ENCODE measurements at regions not wholly inside any gene's neighbourhood (a gene's known extent, or its start where the extent isn't known, plus 50 kb on each side); places are given as distances from the start of the nearest gene placed in this dataset.

GRCh38 chr5:4983701-4984100 is 156.4 kb upstream of the ADAMTS16 start:
- intact Hi-C loops (cut with micrococcal nuclease): no loop called here
- H3K27me3 Mint-ChIP-seq (ENCODE audit: low read depth): no peaks in the 10 kb centered on the region

DNA sequence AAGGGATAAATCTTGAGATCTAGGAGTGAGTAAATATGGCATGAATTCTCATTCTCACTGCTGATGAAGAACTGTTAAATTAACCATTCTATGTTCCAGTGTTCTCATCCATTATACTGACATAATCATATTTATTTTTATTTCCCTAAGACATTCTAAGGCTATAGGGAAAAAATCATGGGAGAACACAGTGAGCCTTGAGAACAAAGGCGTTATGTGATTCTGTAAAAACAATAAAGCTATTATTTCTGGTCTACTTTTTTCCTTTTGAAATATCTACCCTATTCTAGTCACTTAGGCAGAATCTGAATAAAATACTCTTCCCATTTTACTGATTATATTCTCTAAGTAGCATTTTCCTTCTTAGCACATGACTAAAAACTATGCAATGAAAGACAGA is 155.7 kb upstream of the ADAMTS16 start:
- Mint-ChIP-seq H3K27ac (no peak overlapping the region), H3K9me3 (peaks cover 2% of the 10 kb centered on the region), H3K27me3 (ENCODE audit: low read depth) (no peaks in the 10 kb centered on the region), H3K4me1 (ENCODE audit: low read depth) (no peaks in the 10 kb centered on the region), H3K36me3 (ENCODE audit: low read depth) (no peaks in the 10 kb centered on the region), H3K4me3 (ENCODE audit: low read depth) (no peak overlapping the region)
- DNase-seq (ENCODE audit: low spot score): no peak
- intact Hi-C loops (cut with micrococcal nuclease): no loop called here

More at GRCh38 chr5:4983701-4984100, 156.4 kb upstream of the ADAMTS16 start:
- no peaks in the 10 kb centered on the region for H3K4me1 Mint-ChIP-seq (ENCODE audit: low read depth)
- H3K27ac Mint-ChIP-seq: no peak overlapping the region
- H3K4me3 Mint-ChIP-seq (ENCODE audit: low read depth): no peak overlapping the region
- peaks cover 2% of the 10 kb centered on the region for H3K9me3 Mint-ChIP-seq
- no peaks in the 10 kb centered on the region for H3K36me3 Mint-ChIP-seq (ENCODE audit: low read depth)
- DNase-seq (ENCODE audit: low spot score): no peak

GRCh38 chr5:4987431-4987830 is 152.7 kb upstream of the ADAMTS16 start:
- Mint-ChIP-seq H3K36me3 (ENCODE audit: low read depth) (no peaks in the 10 kb centered on the region), H3K27ac (no peak overlapping the region), H3K4me1 (ENCODE audit: low read depth) (no peaks in the 10 kb centered on the region), H3K4me3 (ENCODE audit: low read depth) (no peak overlapping the region), H3K27me3 (ENCODE audit: low read depth) (no peaks in the 10 kb centered on the region), H3K9me3 (peaks cover 2% of the 10 kb centered on the region)
- intact Hi-C loops (cut with micrococcal nuclease): no loop called here
- no peak for DNase-seq (ENCODE audit: low spot score)

DNA sequence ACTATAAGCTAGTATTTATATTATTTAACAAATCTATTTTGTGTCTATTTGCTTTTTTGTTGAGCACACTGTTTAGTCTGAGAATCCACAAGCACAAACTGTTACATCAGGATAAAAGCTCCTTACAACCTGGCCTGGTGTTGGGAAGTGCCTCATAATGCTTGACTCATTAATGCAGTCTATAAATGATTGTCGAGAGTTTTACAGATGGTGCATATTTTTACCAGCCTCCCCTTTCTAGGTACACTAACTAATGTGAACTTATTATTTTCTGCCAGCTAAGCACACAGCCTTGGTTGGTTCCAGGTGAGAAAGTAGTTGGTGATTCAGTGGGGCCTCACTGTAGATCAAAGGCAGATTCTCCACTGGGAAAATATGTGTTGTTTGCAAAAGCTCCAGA is 151.0 kb upstream of the ADAMTS16 start:
- H3K36me3 Mint-ChIP-seq (ENCODE audit: low read depth): no peaks in the 10 kb centered on the region
- peaks cover 2% of the 10 kb centered on the region for H3K9me3 Mint-ChIP-seq
- no peak for DNase-seq (ENCODE audit: low spot score)
- H3K27me3 Mint-ChIP-seq (ENCODE audit: low read depth): no peaks in the 10 kb centered on the region
- no peak overlapping the region for H3K27ac Mint-ChIP-seq
- H3K4me3 Mint-ChIP-seq (ENCODE audit: low read depth): no peak overlapping the region
- no peaks in the 10 kb centered on the region for H3K4me1 Mint-ChIP-seq (ENCODE audit: low read depth)
- intact Hi-C loops (cut with micrococcal nuclease): no loop called here

DNA sequence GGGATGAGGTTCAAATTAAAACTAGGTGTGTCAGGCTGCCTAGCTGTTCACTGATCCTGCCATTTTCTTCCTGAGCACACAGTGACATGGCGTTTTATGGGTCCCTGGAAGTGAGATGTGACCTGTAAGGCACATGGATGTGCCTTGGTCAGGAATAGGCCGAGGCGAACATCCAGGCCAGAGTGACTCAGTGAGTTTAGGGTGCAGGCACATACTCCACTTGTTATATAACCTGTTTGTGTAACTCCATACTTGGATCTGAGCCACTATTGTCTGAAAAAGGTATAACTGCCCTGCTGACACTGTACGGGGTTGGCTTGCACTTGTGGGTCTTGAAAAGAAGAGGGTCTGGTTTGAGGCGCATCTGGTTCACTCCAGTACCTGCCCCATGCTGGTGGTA is 150.1 kb upstream of the ADAMTS16 start:
- H3K27me3 Mint-ChIP-seq (ENCODE audit: low read depth): no peaks in the 10 kb centered on the region
- no peaks in the 10 kb centered on the region for H3K4me1 Mint-ChIP-seq (ENCODE audit: low read depth)
- peaks cover 2% of the 10 kb centered on the region for H3K9me3 Mint-ChIP-seq
- H3K27ac Mint-ChIP-seq: no peak overlapping the region
- intact Hi-C loops (cut with micrococcal nuclease): no loop called here
- H3K4me3 Mint-ChIP-seq (ENCODE audit: low read depth): no peak overlapping the region
- no peak for DNase-seq (ENCODE audit: low spot score)
- H3K36me3 Mint-ChIP-seq (ENCODE audit: low read depth): no peaks in the 10 kb centered on the region

DNA sequence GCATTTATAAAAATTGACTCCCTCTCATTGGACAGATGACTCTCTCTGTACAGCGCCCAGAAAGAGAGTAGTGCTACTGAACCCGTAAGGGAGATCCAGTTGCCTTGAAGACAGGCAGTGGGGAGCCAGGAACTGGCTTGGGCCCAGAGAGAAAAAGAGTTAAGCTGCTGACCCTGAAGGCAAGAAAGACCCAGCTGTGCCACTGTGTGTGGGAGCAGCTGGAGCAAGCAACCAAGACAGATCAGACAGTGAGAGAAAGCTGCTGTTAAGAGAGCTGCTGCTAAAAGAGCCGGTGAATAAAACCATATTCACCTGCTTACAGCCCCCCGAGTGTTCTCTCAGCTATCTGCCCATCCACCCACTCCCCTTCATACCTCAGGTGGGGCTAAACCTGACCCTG is 149.7 kb upstream of the ADAMTS16 start:
- Mint-ChIP-seq H3K27ac (no peak overlapping the region), H3K4me1 (ENCODE audit: low read depth) (no peaks in the 10 kb centered on the region), H3K27me3 (ENCODE audit: low read depth) (no peaks in the 10 kb centered on the region), H3K36me3 (ENCODE audit: low read depth) (no peaks in the 10 kb centered on the region), H3K9me3 (peaks cover 2% of the 10 kb centered on the region), H3K4me3 (ENCODE audit: low read depth) (no peak overlapping the region)
- no peak for DNase-seq (ENCODE audit: low spot score)
- intact Hi-C loops (cut with micrococcal nuclease): no loop called here

DNA sequence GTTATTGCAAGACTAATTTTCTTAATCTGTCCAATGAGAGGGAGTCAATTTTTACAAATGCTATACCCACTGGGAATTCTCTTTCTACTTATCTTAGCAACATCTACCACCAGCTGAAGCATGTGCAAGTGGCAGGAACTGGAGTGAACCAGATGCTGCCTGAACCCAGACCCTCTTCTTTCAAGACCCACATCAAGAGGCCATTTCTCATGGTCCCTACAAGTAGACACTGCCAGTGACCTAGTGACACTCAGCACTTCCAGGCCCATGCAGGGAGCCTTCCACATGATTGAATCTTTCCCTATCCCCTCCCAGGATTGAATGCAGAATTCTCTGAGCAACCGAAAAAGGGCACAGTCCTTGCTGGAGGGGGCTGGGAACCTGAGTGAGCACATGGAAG is 148.2 kb upstream of the ADAMTS16 start:
- no peak for DNase-seq (ENCODE audit: low spot score)
- no peaks in the 10 kb centered on the region for H3K27me3 Mint-ChIP-seq (ENCODE audit: low read depth)
- H3K9me3 Mint-ChIP-seq: peaks cover 2% of the 10 kb centered on the region
- H3K36me3 Mint-ChIP-seq (ENCODE audit: low read depth): no peaks in the 10 kb centered on the region
- H3K27ac Mint-ChIP-seq: no peak overlapping the region
- no peak overlapping the region for H3K4me3 Mint-ChIP-seq (ENCODE audit: low read depth)
- no peaks in the 10 kb centered on the region for H3K4me1 Mint-ChIP-seq (ENCODE audit: low read depth)
- intact Hi-C loops (cut with micrococcal nuclease): no loop called here

- DNase-seq (ENCODE audit: low spot score): no peak
- H3K9me3 Mint-ChIP-seq: peaks cover 3% of the 10 kb centered on the region
- no peak overlapping the region for H3K4me3 Mint-ChIP-seq (ENCODE audit: low read depth)
- no peaks in the 10 kb centered on the region for H3K27me3 Mint-ChIP-seq (ENCODE audit: low read depth)
- no peaks in the 10 kb centered on the region for H3K4me1 Mint-ChIP-seq (ENCODE audit: low read depth)
- no peak overlapping the region for H3K27ac Mint-ChIP-seq
- intact Hi-C loops (cut with micrococcal nuclease): no loop called here
- H3K36me3 Mint-ChIP-seq (ENCODE audit: low read depth): no peaks in the 10 kb centered on the region
These were observed 145.1 kb upstream of the ADAMTS16 start for GRCh38 chr5:4995014-4995413.

GRCh38 chr5:5005353-5005752 is 134.8 kb upstream of the ADAMTS16 start:
- intact Hi-C loops (cut with micrococcal nuclease): no loop called here
- H3K27ac Mint-ChIP-seq: no peak overlapping the region
- no peaks in the 10 kb centered on the region for H3K27me3 Mint-ChIP-seq (ENCODE audit: low read depth)
- no peaks in the 10 kb centered on the region for H3K36me3 Mint-ChIP-seq (ENCODE audit: low read depth)
- no peak for DNase-seq (ENCODE audit: low spot score)
- no peaks in the 10 kb centered on the region for H3K4me1 Mint-ChIP-seq (ENCODE audit: low read depth)
- H3K4me3 Mint-ChIP-seq (ENCODE audit: low read depth): no peak overlapping the region
- H3K9me3 Mint-ChIP-seq: peaks cover 6% of the 10 kb centered on the region

DNA sequence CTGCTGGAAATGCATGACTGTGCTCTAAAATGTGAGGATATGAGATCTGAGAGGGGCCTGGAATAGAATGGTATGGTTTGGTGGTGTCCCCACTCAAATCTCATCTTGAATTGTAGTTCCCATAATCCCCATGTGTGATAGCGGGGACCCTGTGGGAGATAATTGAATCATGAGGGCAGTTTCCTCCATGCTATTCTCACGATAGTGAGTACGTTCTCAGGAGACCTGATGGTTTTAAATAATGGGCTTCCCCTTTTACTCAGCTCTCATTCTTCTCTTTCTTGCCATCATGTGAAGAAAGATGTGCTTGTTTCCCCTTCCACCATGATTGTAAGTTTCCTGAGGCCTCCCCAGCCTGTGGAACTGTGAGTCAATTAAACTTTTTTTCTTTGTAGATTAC is 133.6 kb upstream of the ADAMTS16 start:
- no peaks in the 10 kb centered on the region for H3K27me3 Mint-ChIP-seq (ENCODE audit: low read depth)
- H3K36me3 Mint-ChIP-seq (ENCODE audit: low read depth): no peaks in the 10 kb centered on the region
- no peak overlapping the region for H3K4me3 Mint-ChIP-seq (ENCODE audit: low read depth)
- H3K27ac Mint-ChIP-seq: no peak overlapping the region
- H3K9me3 Mint-ChIP-seq: peaks cover 4% of the 10 kb centered on the region
- DNase-seq (ENCODE audit: low spot score): no peak
- intact Hi-C loops (cut with micrococcal nuclease): no loop called here
- no peaks in the 10 kb centered on the region for H3K4me1 Mint-ChIP-seq (ENCODE audit: low read depth)

DNA sequence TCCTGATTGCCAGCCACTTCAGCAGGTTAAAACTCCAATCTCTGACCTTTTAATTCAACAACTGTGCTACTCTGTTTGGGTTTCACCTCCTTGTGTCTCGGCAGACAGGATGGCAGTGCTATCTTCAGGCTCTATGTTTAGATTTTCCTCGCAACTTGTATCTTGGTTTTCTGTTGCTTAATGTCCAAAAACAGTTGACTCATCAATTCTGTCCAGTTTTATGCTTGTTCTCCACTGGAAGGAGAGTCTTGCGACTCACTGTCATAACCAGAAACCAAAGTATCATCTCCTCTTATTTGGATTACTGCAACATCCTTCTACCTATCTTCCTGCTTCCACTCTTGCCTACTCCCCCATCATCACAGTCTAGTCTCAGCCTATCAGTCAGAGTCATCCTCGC is 130.9 kb upstream of the ADAMTS16 start:
- H3K27ac Mint-ChIP-seq: no peak overlapping the region
- H3K36me3 Mint-ChIP-seq (ENCODE audit: low read depth): no peaks in the 10 kb centered on the region
- H3K4me1 Mint-ChIP-seq (ENCODE audit: low read depth): no peaks in the 10 kb centered on the region
- H3K27me3 Mint-ChIP-seq (ENCODE audit: low read depth): no peaks in the 10 kb centered on the region
- DNase-seq (ENCODE audit: low spot score): no peak
- intact Hi-C loops (cut with micrococcal nuclease): no loop called here
- H3K9me3 Mint-ChIP-seq: peaks cover 4% of the 10 kb centered on the region
- H3K4me3 Mint-ChIP-seq (ENCODE audit: low read depth): no peak overlapping the region

- Mint-ChIP-seq H3K4me1 (ENCODE audit: low read depth) (no peaks in the 10 kb centered on the region), H3K4me3 (ENCODE audit: low read depth) (no peak overlapping the region), H3K27ac (no peak overlapping the region)
These were observed 129.0 kb upstream of the ADAMTS16 start for GRCh38 chr5:5011151-5011550.

DNA sequence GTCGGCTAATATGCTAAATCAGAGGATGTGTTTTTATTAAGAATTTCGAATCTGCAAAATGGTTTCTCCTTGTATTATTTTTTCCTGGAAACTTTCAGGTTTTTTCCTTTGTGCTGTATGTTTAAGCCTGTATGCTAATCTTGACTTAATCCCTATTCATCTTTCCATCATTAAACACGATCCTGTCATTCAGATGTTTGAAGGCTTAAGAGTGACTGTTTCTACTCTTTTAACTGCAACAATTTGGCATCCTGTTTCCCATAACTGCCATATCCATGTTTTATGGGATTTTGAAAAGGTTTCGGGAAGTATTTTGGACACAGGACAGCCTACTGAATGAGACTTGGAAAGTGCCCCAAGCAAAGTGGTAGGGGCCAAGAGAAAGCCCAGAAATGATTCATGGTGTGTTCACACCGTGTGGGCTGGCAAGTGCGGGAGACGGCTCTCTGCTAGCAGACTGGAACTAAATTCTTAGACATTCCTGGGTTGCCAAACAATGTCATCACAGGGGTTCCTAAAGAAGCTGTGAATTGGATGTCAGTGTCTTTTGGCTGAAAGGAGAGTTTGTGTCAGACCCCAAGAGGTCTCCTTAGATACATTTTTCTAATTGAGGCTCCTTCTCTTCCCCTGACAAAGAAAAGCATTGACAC is 125.4 kb upstream of the ADAMTS16 start:
- H3K27ac Mint-ChIP-seq: no peak overlapping the region
- no peaks in the 10 kb centered on the region for H3K4me1 Mint-ChIP-seq (ENCODE audit: low read depth)
- peaks cover 6% of the 10 kb centered on the region for H3K9me3 Mint-ChIP-seq
- DNase-seq (ENCODE audit: low spot score): no peak
- no peaks in the 10 kb centered on the region for H3K27me3 Mint-ChIP-seq (ENCODE audit: low read depth)
- intact Hi-C loops (cut with micrococcal nuclease): no loop called here
- no peak overlapping the region for H3K4me3 Mint-ChIP-seq (ENCODE audit: low read depth)
- H3K36me3 Mint-ChIP-seq (ENCODE audit: low read depth): no peaks in the 10 kb centered on the region

More at GRCh38 chr5:5011151-5011550, 129.0 kb upstream of the ADAMTS16 start:
- intact Hi-C loops (cut with micrococcal nuclease): no loop called here
- peaks cover 10% of the 10 kb centered on the region for H3K9me3 Mint-ChIP-seq
- DNase-seq (ENCODE audit: low spot score): no peak
- H3K27me3 Mint-ChIP-seq (ENCODE audit: low read depth): no peaks in the 10 kb centered on the region
- no peaks in the 10 kb centered on the region for H3K36me3 Mint-ChIP-seq (ENCODE audit: low read depth)

All from activated T-helper 2 cell treated with anti-CD3 and anti-CD28 coated beads, Interferon-gamma antibody, Interleukin-2, Interleukin-4, amounts not matched to agents 10 μg/mL and 5 μg/mL and 100 μg/mL, durations not matched to agents 14 hours and 24 hours and 36 hours (primary cell).